ENCODE measurements at regions not wholly inside any gene's neighbourhood (a gene's known extent, or its start where the extent isn't known, plus 50 kb on each side); places are given as distances from the start of the nearest gene placed in this dataset.

GRCh38 chr16:59216291-59216690, 482.2 kb upstream of the GOT2 start:
- intact Hi-C loops (cut with micrococcal nuclease) = no loop called here
- ChIA-PET CTCF (no interaction called here), POLR2A (ENCODE audit: unreplicated experiment) (no interaction called here)
- H3K9ac ChIP-seq (ENCODE audit: low read length) = no peak overlapping the region
- no peaks in the 10 kb centered on the region for H3K79me2 ChIP-seq (ENCODE audit: low read length)
- no peaks in the 10 kb centered on the region for H3K27me3 ChIP-seq (ENCODE audit: low read length)
- H3K36me3 ChIP-seq (ENCODE audit: low read depth, low read length) = no peaks in the 10 kb centered on the region
- no peaks in the 10 kb centered on the region for H3F3A ChIP-seq (ENCODE audit: low read length, unreplicated experiment)
- BruUV-seq (replicated peaks) = no TSS peak
- ATAC-seq (no peak), DNase-seq (no peak)
- no peaks in the 10 kb centered on the region for H3K4me1 ChIP-seq (ENCODE audit: insufficient read depth, low read length)
- H3K4me3 ChIP-seq (ENCODE audit: low read length) = no peak overlapping the region
- H3K9me3 ChIP-seq (ENCODE audit: low read length) = no peaks in the 10 kb centered on the region
- no peak overlapping the region for H3K27ac ChIP-seq (ENCODE audit: low read length)
- no peaks in the 10 kb centered on the region for H3K9me2 ChIP-seq (replicated peaks; ENCODE audit: low read length)
- no peak overlapping the region for H3K4me2 ChIP-seq (ENCODE audit: low read length)
- H2AFZ ChIP-seq (ENCODE audit: low read length) = no peak overlapping the region
- no peaks in the 10 kb centered on the region for H4K20me1 ChIP-seq (ENCODE audit: low read length)
- TF ChIP-seq CTCF (conservative IDR thresholded peaks at IDR 0.05; ENCODE audit: low read depth, low read length) (no peak), EZH2 (IDR thresholded peaks at IDR 0.05; ENCODE audit: low read length, unreplicated experiment) (no peak)

DNA sequence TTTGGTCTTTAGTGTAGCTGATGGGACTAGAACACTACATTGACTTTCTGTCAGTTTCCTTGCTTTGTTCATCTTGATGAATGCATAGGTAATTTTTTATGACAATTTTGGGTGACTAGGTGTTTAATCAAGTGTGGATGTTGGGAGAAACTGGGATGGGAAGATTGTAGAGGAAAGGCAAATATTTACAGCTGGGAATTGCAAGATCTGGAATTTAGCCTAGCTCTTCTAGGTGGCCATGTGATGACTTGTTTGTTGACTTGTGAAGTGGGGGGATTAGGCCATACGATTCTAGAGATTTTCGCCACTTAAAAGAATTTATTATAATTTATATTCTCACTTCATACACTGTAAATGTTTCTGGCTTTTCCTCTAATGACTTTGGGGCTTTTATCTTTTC, 480.3 kb upstream of the GOT2 start:
- intact Hi-C loops (cut with micrococcal nuclease) = no loop called here
- no peaks in the 10 kb centered on the region for H3K79me2 ChIP-seq (ENCODE audit: low read length)
- no peak overlapping the region for H3K27ac ChIP-seq (ENCODE audit: low read length)
- H3K9ac ChIP-seq (ENCODE audit: low read length) = no peak overlapping the region
- H3K4me3 ChIP-seq (ENCODE audit: low read length) = no peak overlapping the region
- no peaks in the 10 kb centered on the region for H4K20me1 ChIP-seq (ENCODE audit: low read length)
- POLR2A ChIA-PET (ENCODE audit: unreplicated experiment) = no interaction called here
- TF ChIP-seq CTCF (conservative IDR thresholded peaks at IDR 0.05; ENCODE audit: low read depth, low read length) (no peak), EZH2phosphoT487 (IDR thresholded peaks at IDR 0.05; ENCODE audit: borderline replicate concordance, low read length) (no peak), EZH2 (IDR thresholded peaks at IDR 0.05; ENCODE audit: low read length, unreplicated experiment) (no peak)
- H3K36me3 ChIP-seq (ENCODE audit: low read depth, low read length) = no peaks in the 10 kb centered on the region
- no peaks in the 10 kb centered on the region for H3F3A ChIP-seq (ENCODE audit: low read length, unreplicated experiment)
- no peak overlapping the region for H3K4me2 ChIP-seq (ENCODE audit: low read length)
- DNase-seq = no peak
- no peaks in the 10 kb centered on the region for H3K4me1 ChIP-seq (ENCODE audit: insufficient read depth, low read length)
- H3K9me2 ChIP-seq (replicated peaks; ENCODE audit: low read length) = no peaks in the 10 kb centered on the region
- no TSS peak for BruUV-seq (replicated peaks)
- no peaks in the 10 kb centered on the region for H3K27me3 ChIP-seq (ENCODE audit: low read length)
- ATAC-seq = no peak
- no peak overlapping the region for H2AFZ ChIP-seq (ENCODE audit: low read length)
- no peaks in the 10 kb centered on the region for H3K9me3 ChIP-seq (ENCODE audit: low read length)
- CTCF ChIA-PET = no interaction called here

DNA sequence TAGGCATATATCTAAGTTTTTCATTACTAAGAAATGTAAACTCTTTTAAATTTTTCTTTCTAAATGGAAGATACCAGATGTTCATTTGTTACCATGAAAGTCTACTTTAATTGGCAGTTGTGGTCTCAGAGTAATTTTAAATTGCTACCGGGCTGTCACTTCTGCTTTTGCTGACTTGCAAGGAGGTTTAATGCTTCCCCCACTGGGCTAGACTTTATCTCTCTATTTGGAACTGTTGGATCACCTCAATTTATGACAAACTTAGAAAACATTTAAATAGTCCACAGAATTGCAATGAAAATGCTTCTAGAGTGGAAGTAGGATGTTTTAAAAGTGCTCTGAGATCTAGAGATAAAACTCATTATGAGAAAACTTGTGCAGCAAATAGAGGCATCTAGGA, 479.8 kb upstream of the GOT2 start:
- no peak for TF ChIP-seq CTCF (conservative IDR thresholded peaks at IDR 0.05; ENCODE audit: low read depth, low read length)
- no peak for TF ChIP-seq EZH2phosphoT487 (IDR thresholded peaks at IDR 0.05; ENCODE audit: borderline replicate concordance, low read length)
- no peak for TF ChIP-seq EZH2 (IDR thresholded peaks at IDR 0.05; ENCODE audit: low read length, unreplicated experiment)
- no peaks in the 10 kb centered on the region for H4K20me1 ChIP-seq (ENCODE audit: low read length)
- no peaks in the 10 kb centered on the region for H3K9me2 ChIP-seq (replicated peaks; ENCODE audit: low read length)
- ATAC-seq (no peak), DNase-seq (no peak)
- H3K9ac ChIP-seq (ENCODE audit: low read length) = no peak overlapping the region
- CTCF ChIA-PET = no interaction called here
- no peak overlapping the region for H3K4me2 ChIP-seq (ENCODE audit: low read length)
- POLR2A ChIA-PET (ENCODE audit: unreplicated experiment) = no interaction called here
- H3K79me2 ChIP-seq (ENCODE audit: low read length) = no peaks in the 10 kb centered on the region
- no peaks in the 10 kb centered on the region for H3F3A ChIP-seq (ENCODE audit: low read length, unreplicated experiment)
- H3K4me3 ChIP-seq (ENCODE audit: low read length) = no peak overlapping the region
- intact Hi-C loops (cut with micrococcal nuclease) = no loop called here
- H3K4me1 ChIP-seq (ENCODE audit: insufficient read depth, low read length) = no peaks in the 10 kb centered on the region
- no peak overlapping the region for H2AFZ ChIP-seq (ENCODE audit: low read length)
- no peak overlapping the region for H3K27ac ChIP-seq (ENCODE audit: low read length)
- no peaks in the 10 kb centered on the region for H3K27me3 ChIP-seq (ENCODE audit: low read length)
- H3K36me3 ChIP-seq (ENCODE audit: low read depth, low read length) = no peaks in the 10 kb centered on the region
- no TSS peak for BruUV-seq (replicated peaks)
- no peaks in the 10 kb centered on the region for H3K9me3 ChIP-seq (ENCODE audit: low read length)

Data from PC-3 (cell line).